VCaP (cell line): ENCODE measurements at regions not wholly inside any gene's neighbourhood (a gene's known extent, or its start where the extent isn't known, plus 50 kb on each side); places are given as distances from the start of the nearest gene placed in this dataset.

Source experiments
- H3K27ac ChIP-seq: fragments of 450-650 bp; 2 replicates; pipeline ENCODE4 v1.5.1; 2017
- TF ChIP-seq, protein P1 (sequence below): fragments of 450-650 bp; conservative IDR thresholded peaks from 2 replicates; pipeline ENCODE4 v1.5.1; 2017; ENCODE audit warnings: mild to moderate bottlenecking, moderate library complexity

DNA sequence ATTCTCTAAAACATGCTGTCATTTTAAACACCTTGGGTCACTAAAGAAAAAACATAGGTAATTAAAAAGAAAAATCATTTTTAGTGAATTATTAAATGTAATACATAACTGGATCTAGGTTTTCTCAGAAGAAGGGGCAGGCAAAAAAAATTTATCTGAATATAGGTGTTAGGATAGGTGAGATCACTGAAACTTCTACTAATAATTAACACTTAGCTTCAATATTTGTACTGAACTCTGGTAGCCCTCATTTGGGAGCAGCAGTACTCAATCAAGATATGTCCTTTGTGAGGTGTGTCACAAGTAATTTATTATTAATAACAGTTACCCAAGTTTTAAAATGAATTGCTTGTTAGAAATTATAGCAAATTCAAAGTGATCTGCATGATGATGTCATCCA lies 103.6 kb downstream of the ATP23 start:
- TF ChIP-seq, protein P1, sequence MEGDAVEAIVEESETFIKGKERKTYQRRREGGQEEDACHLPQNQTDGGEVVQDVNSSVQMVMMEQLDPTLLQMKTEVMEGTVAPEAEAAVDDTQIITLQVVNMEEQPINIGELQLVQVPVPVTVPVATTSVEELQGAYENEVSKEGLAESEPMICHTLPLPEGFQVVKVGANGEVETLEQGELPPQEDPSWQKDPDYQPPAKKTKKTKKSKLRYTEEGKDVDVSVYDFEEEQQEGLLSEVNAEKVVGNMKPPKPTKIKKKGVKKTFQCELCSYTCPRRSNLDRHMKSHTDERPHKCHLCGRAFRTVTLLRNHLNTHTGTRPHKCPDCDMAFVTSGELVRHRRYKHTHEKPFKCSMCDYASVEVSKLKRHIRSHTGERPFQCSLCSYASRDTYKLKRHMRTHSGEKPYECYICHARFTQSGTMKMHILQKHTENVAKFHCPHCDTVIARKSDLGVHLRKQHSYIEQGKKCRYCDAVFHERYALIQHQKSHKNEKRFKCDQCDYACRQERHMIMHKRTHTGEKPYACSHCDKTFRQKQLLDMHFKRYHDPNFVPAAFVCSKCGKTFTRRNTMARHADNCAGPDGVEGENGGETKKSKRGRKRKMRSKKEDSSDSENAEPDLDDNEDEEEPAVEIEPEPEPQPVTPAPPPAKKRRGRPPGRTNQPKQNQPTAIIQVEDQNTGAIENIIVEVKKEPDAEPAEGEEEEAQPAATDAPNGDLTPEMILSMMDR = no peak
- H3K27ac ChIP-seq = no peak overlapping the region

DNA sequence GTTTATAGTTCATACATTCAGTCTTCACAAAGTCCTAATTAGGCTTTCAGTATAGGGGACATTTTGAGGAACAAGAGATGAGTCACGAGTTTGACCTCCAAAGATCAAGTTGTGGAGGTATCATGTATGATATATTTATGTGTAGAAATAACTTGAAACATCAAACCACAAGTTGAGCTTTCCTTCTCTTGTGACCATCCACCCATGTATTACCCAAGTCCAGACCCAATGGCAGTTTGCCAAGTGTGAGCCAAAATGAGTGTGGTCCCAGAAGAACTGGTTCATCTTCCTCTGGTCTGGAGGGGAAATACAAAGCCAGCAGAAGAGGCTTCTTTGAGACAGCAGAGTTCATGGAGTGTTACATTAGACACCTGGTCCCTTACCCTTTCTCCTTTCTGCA lies 104.9 kb downstream of the ATP23 start:
- TF ChIP-seq, protein P1 = no peak
- no peak overlapping the region for H3K27ac ChIP-seq

DNA sequence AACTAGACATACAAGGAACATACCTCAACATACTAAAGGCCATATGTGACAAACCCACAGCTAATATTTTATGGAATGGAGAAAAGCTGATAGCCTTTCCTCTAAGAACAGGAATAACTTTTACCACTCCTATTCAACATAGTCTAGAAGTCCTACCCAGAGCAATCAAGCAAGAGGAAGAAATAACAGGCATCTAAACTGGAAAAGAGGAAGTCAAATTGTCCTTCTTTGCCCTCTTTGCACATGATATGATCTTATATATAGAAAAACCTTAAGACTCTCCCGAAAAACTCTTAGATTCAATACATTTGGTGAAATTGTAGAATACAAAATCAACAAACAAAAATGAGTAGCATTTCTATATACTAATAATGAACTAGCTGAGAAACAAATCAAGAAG lies 110.0 kb downstream of the ATP23 start:
- TF ChIP-seq, protein P1 = no peak
- H3K27ac ChIP-seq = no peak overlapping the region

DNA sequence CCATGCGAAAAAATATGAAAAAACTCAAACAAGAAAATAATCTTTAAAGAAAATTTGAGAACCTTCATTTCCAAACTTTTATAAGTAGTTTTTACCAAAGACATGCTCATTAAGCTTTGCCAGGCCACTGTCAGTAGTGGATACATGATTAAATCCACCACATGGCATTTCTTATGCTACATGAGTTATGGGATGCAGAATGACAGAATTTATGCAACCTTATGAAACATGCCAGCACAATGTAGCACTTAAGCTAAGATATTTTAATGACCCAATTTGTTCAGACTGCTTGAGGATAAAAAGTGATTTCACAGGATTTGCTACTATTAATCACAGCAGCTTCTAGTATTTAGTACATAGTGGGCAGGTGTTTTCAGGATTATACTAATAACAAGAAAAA lies 123.3 kb downstream of the ATP23 start:
- no peak overlapping the region for H3K27ac ChIP-seq
- TF ChIP-seq, protein P1 = no peak

DNA sequence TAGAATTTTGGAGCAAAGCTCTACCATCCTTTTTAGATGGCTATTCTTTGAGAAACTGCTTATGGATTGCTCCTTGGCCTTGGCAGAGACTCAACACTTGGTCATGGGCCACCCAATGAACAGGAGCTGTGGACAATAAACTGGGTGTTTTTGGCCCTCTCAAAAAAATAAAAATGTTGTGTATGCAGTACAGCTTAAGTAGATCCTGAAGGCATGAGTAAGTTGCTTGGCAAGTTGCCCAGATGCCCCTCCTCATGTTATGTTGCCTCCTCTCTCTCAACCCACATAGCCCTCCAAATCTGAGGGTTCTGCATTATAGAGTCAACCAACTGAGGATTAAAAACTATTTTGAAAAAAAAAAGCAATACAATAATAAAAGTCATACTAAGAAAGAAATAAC lies 124.9 kb downstream of the ATP23 start:
- TF ChIP-seq, protein P1 = no peak

DNA sequence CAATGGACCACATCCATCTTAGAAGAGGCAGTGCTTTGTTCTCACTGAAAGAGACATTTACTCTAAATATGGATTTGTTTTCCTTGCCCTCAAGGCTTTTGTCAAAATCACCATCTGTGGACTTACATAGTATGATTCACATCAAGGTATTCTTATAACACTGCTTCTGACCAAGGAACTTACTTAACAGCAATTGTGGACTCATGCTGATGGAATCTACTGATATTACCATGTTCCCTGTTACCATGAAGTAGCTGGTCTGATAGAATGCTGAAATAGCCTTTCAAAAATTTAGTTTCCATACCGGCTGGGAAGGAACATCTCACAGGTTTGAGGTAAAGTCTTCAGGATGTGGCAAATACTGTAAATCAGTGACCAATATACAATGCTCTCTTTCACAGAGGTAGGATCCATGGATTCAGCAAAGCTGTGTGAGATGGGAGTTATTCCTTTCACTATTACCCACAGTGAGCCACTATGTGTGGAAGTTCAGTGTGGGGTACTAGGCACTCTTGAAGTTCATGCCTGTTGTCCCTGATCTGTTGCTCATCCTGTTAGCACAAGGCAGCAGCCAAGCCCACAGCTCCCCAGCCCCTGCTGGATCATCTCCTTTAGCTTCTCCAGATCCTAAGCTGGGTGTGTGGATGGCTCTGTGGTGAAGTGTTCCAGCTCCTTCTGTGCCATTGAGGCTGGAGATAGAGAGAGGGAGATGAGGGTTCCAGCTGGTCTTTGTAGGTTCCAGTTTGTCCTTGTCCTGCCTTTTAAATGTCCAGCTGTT lies 126.4 kb downstream of the ATP23 start:
- TF ChIP-seq, protein P1 = no peak
- H3K27ac ChIP-seq = no peak overlapping the region

More for the DNA sequence above, 124.9 kb downstream of the ATP23 start:
- H3K27ac ChIP-seq = no peak overlapping the region

DNA sequence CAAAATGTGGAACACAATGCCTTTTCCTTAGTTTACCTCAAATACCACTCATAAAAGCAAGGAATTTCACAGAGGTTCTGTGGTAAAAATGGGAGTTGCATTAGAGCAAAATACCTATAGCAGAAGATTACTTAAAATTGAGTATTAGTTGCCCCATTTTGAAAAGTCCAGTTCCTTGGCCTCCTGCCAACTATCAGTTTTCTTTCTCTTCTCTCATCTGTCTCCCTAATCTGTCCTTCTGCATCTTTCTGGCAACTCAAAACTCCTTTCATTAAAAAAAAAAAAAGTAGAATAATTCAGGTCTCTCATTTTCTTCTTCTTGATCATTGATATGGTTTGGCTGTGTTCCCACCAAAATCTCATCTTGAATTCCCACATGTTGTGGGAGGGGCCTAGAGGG lies 127.3 kb downstream of the ATP23 start:
- no peak overlapping the region for H3K27ac ChIP-seq
- TF ChIP-seq, protein P1 = no peak
